GM23338 (cell line): ENCODE measurements at regions not wholly inside any gene's neighbourhood (a gene's known extent, or its start where the extent isn't known, plus 50 kb on each side); places are given as distances from the start of the nearest gene placed in this dataset.
A peak's percentile ranks its signal among the peaks of the same experiment; 100 is the strongest.

Experiments used
- ATAC-seq: fragments of 200-7000 bp; cut with Tn5 transposase; 3 replicates; pipeline ENCODE4 v1.9.1; 2020
- DNase-seq: peaks from one replicate; pipeline ENCODE4 v3.0.0-alpha.2; 2015; ENCODE audit warnings: low spot score
- H2AFZ ChIP-seq: fragments of 200-600 bp; sonication (generic); 2 replicates; pipeline ENCODE4 v1.8.0; 2016; ENCODE audit warnings: antibody characterized with exemption, mild to moderate bottlenecking, moderate library complexity
- H3F3A ChIP-seq: fragments of 200-600 bp; sonication (generic); replicated peaks from 2 replicates; pipeline ENCODE4 v1.8.0; 2017; ENCODE audit warnings: antibody characterized with exemption, mixed run types, low read depth
- H3K27ac ChIP-seq: fragments of 200-600 bp; sonication (generic); 2 replicates; pipeline ENCODE4 v1.6.1; 2016; ENCODE audit warnings: low read depth
- H3K27me3 ChIP-seq: fragments of 200-600 bp; sonication (generic); 2 replicates; pipeline ENCODE4 v1.8.0; 2016; ENCODE audit warnings: mild to moderate bottlenecking, mixed run types, moderate library complexity; ENCODE audit not compliant: insufficient read depth
- H3K36me3 ChIP-seq: fragments of 200-600 bp; sonication (generic); 2 replicates; pipeline ENCODE4 v1.8.0; 2016; ENCODE audit warnings: mild to moderate bottlenecking; ENCODE audit not compliant: insufficient read depth
- H3K4me1 ChIP-seq: fragments of 200-600 bp; sonication (generic); 2 replicates; pipeline ENCODE4 v1.8.0; 2016; ENCODE audit warnings: mild to moderate bottlenecking, moderate library complexity; ENCODE audit not compliant: insufficient read depth
- H3K4me2 ChIP-seq: fragments of 200-600 bp; sonication (generic); 2 replicates; pipeline ENCODE4 v1.7.1; 2017; ENCODE audit warnings: mixed run types
- H3K4me3 ChIP-seq: fragments of 200-600 bp; sonication (generic); 2 replicates; pipeline ENCODE4 v1.6.1; 2016; ENCODE audit warnings: mixed run types
- H3K79me2 ChIP-seq: fragments of 200-600 bp; sonication (generic); replicated peaks from 2 replicates; pipeline ENCODE4 v1.8.0; 2017; ENCODE audit warnings: mild to moderate bottlenecking; ENCODE audit not compliant: insufficient read depth
- H3K9me2 ChIP-seq: fragments of 200-600 bp; sonication (generic); 2 replicates; pipeline ENCODE4 v1.8.0; 2017; ENCODE audit not compliant: insufficient read depth
- H4K20me1 ChIP-seq: fragments of 200-600 bp; sonication (generic); replicated peaks from 2 replicates; pipeline ENCODE4 v1.8.0; 2017; ENCODE audit warnings: mild to moderate bottlenecking; ENCODE audit not compliant: insufficient read depth
- H3K27ac Mint-ChIP-seq: 2 replicates; pipeline ENCODE4 v1.8.0; 2020; ENCODE audit warnings: inconsistent platforms, mild to moderate bottlenecking, moderate library complexity, mixed read lengths
- H3K27me3 Mint-ChIP-seq: 3 replicates; pipeline ENCODE4 v1.8.0; 2022; ENCODE audit warnings: low read depth, mild to moderate bottlenecking, moderate library complexity, mixed read lengths, inconsistent platforms; ENCODE audit not compliant: insufficient read depth, poor library complexity
- H3K36me3 Mint-ChIP-seq: 3 replicates; pipeline ENCODE4 v1.8.0; 2021; ENCODE audit warnings: low read depth, mild to moderate bottlenecking, inconsistent platforms, moderate library complexity, mixed read lengths
- H3K4me1 Mint-ChIP-seq: 3 replicates; pipeline ENCODE4 v1.8.0; 2020; ENCODE audit warnings: mild to moderate bottlenecking, inconsistent platforms, mixed read lengths
- H3K4me3 Mint-ChIP-seq: 3 replicates; pipeline ENCODE4 v1.8.0; 2021; ENCODE audit warnings: moderate library complexity, mild to moderate bottlenecking, inconsistent platforms, mixed read lengths
- H3K9me3 Mint-ChIP-seq: 3 replicates; pipeline ENCODE4 v1.8.0; 2020; ENCODE audit warnings: moderate library complexity, mild to moderate bottlenecking, inconsistent platforms, mixed read lengths
- CREB1 ChIP-seq: fragments of 250-450 bp; sonication (Bioruptor Pico); IDR thresholded peaks from 2 replicates; pipeline ENCODE4 v1.5.0; 2020; ENCODE audit warnings: low read depth, mild to moderate bottlenecking, moderate library complexity
- CTCF ChIP-seq, 2 experiments: fragments of 200-600 bp in 1 of 2; sonication (generic) in 1 of 2; conservative IDR thresholded peaks; 2 replicates each; pipeline versions ENCODE4 v1.5.1 to v1.6.1; 2016 to 2017; ENCODE audit warnings: antibody characterized with exemption in 2 of 2, low read depth in 2 of 2, mild to moderate bottlenecking in 2 of 2, moderate library complexity in 1 of 2
- EZH2phosphoT487 ChIP-seq: fragments of 200-600 bp; sonication (generic); IDR thresholded peaks from one replicate; pipeline ENCODE4 v1.8.1; 2018; ENCODE audit warnings: antibody characterized with exemption; ENCODE audit not compliant: unreplicated experiment
- JUNB ChIP-seq: IDR thresholded peaks from one replicate; pipeline ENCODE4 v1.6.1; 2016; ENCODE audit warnings: antibody characterized with exemption; ENCODE audit not compliant: unreplicated experiment
- POLR2AphosphoS5 ChIP-seq: IDR thresholded peaks from 2 replicates; pipeline ENCODE4 v1.6.1; 2016; ENCODE audit warnings: antibody characterized with exemption, low read depth
- REST ChIP-seq: IDR thresholded peaks from one replicate; pipeline ENCODE4 v1.6.1; 2018; ENCODE audit warnings: antibody characterized with exemption; ENCODE audit not compliant: unreplicated experiment
- ZNF114 ChIP-seq: fragments of 250-450 bp; sonication (Bioruptor Pico); IDR thresholded peaks from 2 replicates; pipeline ENCODE4 v1.5.0; 2020; ENCODE audit warnings: mild to moderate bottlenecking, moderate library complexity
- ZNF462 ChIP-seq: fragments of 250-450 bp; sonication (Bioruptor Pico); IDR thresholded peaks from 2 replicates; pipeline ENCODE4 v1.5.0; 2020; ENCODE audit warnings: mild to moderate bottlenecking, moderate library complexity

- Histone ChIP-seq H3K79me2 (no peaks in the 10 kb centered on the region), H3F3A (no peaks in the 10 kb centered on the region), H3K27me3 (no peaks in the 10 kb centered on the region), H3K9me2 (no peaks in the 10 kb centered on the region), H4K20me1 (no peaks in the 10 kb centered on the region), H3K27ac (no peak overlapping the region), H3K36me3 (no peaks in the 10 kb centered on the region), H2AFZ (0 out of 2 replicates have a peak overlapping the region, but pooled peaks have one; percentile 10), H3K4me1 (no peaks in the 10 kb centered on the region), H3K4me3 (no peak overlapping the region), H3K4me2 (no peak overlapping the region)
- Mint-ChIP-seq H3K4me1 (no peaks in the 10 kb centered on the region), H3K27ac (no peak overlapping the region), H3K4me3 (no peak overlapping the region), H3K36me3 (no peaks in the 10 kb centered on the region), H3K9me3 (no peaks in the 10 kb centered on the region), H3K27me3 (no peaks in the 10 kb centered on the region)
- no peak for TF ChIP-seq ZNF462 (CRISPR knock-in tag)
- no peak for TF ChIP-seq JUNB
- no peak for TF ChIP-seq ZNF114
- TF ChIP-seq CREB1 (CRISPR knock-in tag): no peak
- TF ChIP-seq POLR2AphosphoS5: no peak
- no peak for TF ChIP-seq REST
- peak in 1 of 2 experiments; percentile 33; a peak in 2 of 4 replicates for TF ChIP-seq CTCF (conservative IDR thresholded peaks at IDR 0.05; ENCODE audit: low read depth in 2 of 2)
- no peak for TF ChIP-seq EZH2phosphoT487
- DNase-seq: peak; percentile 15
- peak; percentile 39; the same call in 2 of the 3 replicates for ATAC-seq
These were observed 595.5 kb downstream of the LMO7 start for GRCh38 chr13:76231522-76232167.
